ENCODE measurements at regions not wholly inside any gene's neighbourhood (a gene's known extent, or its start where the extent isn't known, plus 50 kb on each side); places are given as distances from the start of the nearest gene placed in this dataset.

DNA sequence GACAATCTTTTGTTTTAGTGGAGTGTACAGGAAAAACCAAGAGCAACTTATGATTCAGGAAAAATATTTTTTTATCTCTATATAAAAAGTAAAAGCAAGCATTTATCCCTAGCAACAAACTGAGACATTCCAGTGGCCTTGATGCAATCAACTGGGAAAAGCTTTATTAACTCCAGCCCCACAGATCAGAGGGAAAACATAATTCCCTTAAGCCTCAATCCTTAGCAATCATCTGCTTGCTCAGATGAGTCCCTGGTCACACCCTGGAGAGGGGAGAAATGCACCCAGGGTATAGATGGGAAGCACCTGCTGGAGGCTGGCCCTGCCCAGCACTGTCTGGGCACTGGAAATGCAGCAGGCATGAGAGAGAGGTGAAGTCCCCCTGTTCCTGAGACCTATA lies 636.6 kb downstream of the TNS3 start:
- CTCF ChIA-PET = interaction anchor here (0.6 kb wide), 1 partner anchor 174 kb away, joined by 5 read pairs; no protein-coding TSS in a partner anchor
- intact Hi-C loops (cut with micrococcal nuclease) = no loop called here

DNA sequence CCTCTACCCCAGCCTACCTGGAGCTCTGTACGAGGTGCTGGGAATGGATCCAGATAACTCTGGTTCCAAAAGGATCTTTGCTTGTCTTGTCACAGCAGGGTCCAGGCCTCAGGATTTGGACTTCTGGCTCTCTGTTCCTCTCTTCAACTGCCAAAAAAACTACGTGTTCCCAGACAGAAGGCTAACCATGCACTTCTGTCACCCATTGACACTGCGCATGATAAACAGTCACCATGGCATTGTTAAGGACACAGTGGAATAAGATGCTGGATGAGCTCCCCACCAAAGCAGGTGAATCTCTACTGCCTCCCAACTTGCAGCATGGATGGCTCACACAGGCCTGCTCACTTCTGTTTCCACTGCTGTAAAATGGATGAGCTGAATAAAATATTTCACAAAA lies 637.9 kb downstream of the TNS3 start:
- no peaks in the 10 kb centered on the region for H3K27me3 Mint-ChIP-seq (ENCODE audit: insufficient read depth, unreplicated experiment)
- no peaks in the 10 kb centered on the region for H3K36me3 Mint-ChIP-seq (ENCODE audit: insufficient read depth, unreplicated experiment)
- POLR2A ChIA-PET = interaction anchor here (3.0 kb wide), 1 partner anchor 10 kb away, joined by 14 read pairs; no protein-coding TSS in a partner anchor
- no TSS peak for BruUV-seq (replicated peaks)
- intact Hi-C loops (cut with micrococcal nuclease) = no loop called here
- TF ChIP-seq CTCF (IDR thresholded peaks at IDR 0.05; ENCODE audit: unreplicated experiment) = no peak
- no peak overlapping the region for H3K27ac Mint-ChIP-seq (ENCODE audit: low read depth, unreplicated experiment)
- DNase-seq (ENCODE audit: unreplicated experiment) = no peak
- no peaks in the 10 kb centered on the region for H3K4me1 Mint-ChIP-seq (ENCODE audit: insufficient read depth, unreplicated experiment)
- no peak overlapping the region for H3K4me3 Mint-ChIP-seq (ENCODE audit: unreplicated experiment)
- no peaks in the 10 kb centered on the region for H3K9me3 Mint-ChIP-seq (ENCODE audit: unreplicated experiment)
- CTCF ChIA-PET = interaction anchor here (0.8 to 1.2 kb wide), 3 partner anchors 10 to 14 kb away, joined by 3 to 5 read pairs (median 3); no protein-coding TSS in a partner anchor

More for the DNA sequence above, 636.6 kb downstream of the TNS3 start:
- no peaks in the 10 kb centered on the region for H3K36me3 Mint-ChIP-seq (ENCODE audit: insufficient read depth, unreplicated experiment)
- H3K9me3 Mint-ChIP-seq (ENCODE audit: unreplicated experiment) = no peaks in the 10 kb centered on the region
- POLR2A ChIA-PET = interaction anchor here (3.0 kb wide), 1 partner anchor 12 kb away, joined by 14 read pairs; no protein-coding TSS in a partner anchor
- no TSS peak for BruUV-seq (replicated peaks)
- H3K4me1 Mint-ChIP-seq (ENCODE audit: insufficient read depth, unreplicated experiment) = no peaks in the 10 kb centered on the region
- no peak overlapping the region for H3K27ac Mint-ChIP-seq (ENCODE audit: low read depth, unreplicated experiment)
- no peaks in the 10 kb centered on the region for H3K27me3 Mint-ChIP-seq (ENCODE audit: insufficient read depth, unreplicated experiment)
- H3K4me3 Mint-ChIP-seq (ENCODE audit: unreplicated experiment) = no peak overlapping the region
- TF ChIP-seq CTCF (IDR thresholded peaks at IDR 0.05; ENCODE audit: unreplicated experiment) = no peak
- DNase-seq (ENCODE audit: unreplicated experiment) = no peak

DNA sequence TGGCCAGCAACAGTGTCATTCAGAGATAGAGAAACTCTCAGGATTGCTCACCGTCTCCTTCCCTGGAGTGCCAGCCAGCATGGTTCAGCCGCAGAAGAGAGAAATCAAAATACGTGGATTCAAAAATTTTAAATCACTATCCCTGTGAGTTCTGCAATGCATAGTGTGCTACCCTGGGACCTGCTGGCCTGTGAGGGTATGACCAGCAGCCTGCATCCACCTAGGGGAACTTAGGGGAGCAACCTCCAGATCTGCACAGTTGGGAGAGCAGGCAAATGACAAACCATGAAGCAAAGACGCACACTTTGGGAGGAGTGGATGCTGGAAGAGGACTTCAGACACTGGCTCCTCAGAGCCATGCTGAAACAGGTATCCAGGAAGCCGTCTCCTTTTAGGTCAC lies 639.3 kb downstream of the TNS3 start:
- TF ChIP-seq CTCF (IDR thresholded peaks at IDR 0.05; ENCODE audit: unreplicated experiment) = no peak
- ChIA-PET POLR2A (interaction anchor here (0.6 to 3.0 kb wide), 2 partner anchors 9 to 1022 kb away, joined by 3 to 14 read pairs; partner anchors contain the start of gene IGFBP3), CTCF (interaction anchor here (1.0 kb wide), 1 partner anchor 16 kb away, joined by 5 read pairs; no protein-coding TSS in a partner anchor)
- Mint-ChIP-seq H3K4me3 (ENCODE audit: unreplicated experiment) (no peak overlapping the region), H3K36me3 (ENCODE audit: insufficient read depth, unreplicated experiment) (no peaks in the 10 kb centered on the region), H3K27ac (ENCODE audit: low read depth, unreplicated experiment) (no peak overlapping the region), H3K27me3 (ENCODE audit: insufficient read depth, unreplicated experiment) (no peaks in the 10 kb centered on the region), H3K4me1 (ENCODE audit: insufficient read depth, unreplicated experiment) (no peaks in the 10 kb centered on the region), H3K9me3 (ENCODE audit: unreplicated experiment) (no peaks in the 10 kb centered on the region)
- intact Hi-C loops (cut with micrococcal nuclease) = no loop called here
- no peak for DNase-seq (ENCODE audit: unreplicated experiment)
- BruUV-seq (replicated peaks) = no TSS peak

DNA sequence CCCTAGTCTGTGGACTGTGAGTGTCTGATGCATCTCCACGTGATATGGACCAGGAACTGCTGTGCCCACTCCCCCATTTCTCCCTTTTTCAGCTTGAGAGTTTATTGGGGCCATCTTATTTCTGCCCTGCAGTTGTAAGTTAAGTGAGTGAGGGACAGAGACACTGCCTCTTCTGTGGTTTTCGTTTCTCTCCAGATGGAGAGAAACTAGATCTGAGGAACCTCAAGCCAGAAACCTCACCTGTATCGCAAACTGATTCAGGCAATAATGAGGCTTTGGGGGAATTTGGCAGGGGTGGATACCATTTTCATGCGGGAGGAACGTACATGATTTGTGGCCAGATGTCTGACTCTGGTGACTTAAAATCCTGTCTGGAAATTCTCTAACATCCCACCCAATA lies 641.7 kb downstream of the TNS3 start:
- Mint-ChIP-seq H3K9me3 (ENCODE audit: unreplicated experiment) (no peaks in the 10 kb centered on the region), H3K4me3 (ENCODE audit: unreplicated experiment) (no peak overlapping the region), H3K36me3 (ENCODE audit: insufficient read depth, unreplicated experiment) (no peaks in the 10 kb centered on the region), H3K27ac (ENCODE audit: low read depth, unreplicated experiment) (no peak overlapping the region), H3K27me3 (ENCODE audit: insufficient read depth, unreplicated experiment) (no peaks in the 10 kb centered on the region), H3K4me1 (ENCODE audit: insufficient read depth, unreplicated experiment) (no peaks in the 10 kb centered on the region)
- no peak for DNase-seq (ENCODE audit: unreplicated experiment)
- intact Hi-C loops (cut with micrococcal nuclease) = no loop called here
- ChIA-PET CTCF (no interaction called here), POLR2A (no interaction called here)
- no peak for TF ChIP-seq CTCF (IDR thresholded peaks at IDR 0.05; ENCODE audit: unreplicated experiment)
- no TSS peak for BruUV-seq (replicated peaks)
